Neural progenitor cell (in vitro differentiated cells): ENCODE measurements at regions not wholly inside any gene's neighbourhood (a gene's known extent, or its start where the extent isn't known, plus 50 kb on each side); places are given as distances from the start of the nearest gene placed in this dataset.

Source experiments
- DNase-seq: peaks from one replicate; pipeline ENCODE4 v3.0.0-alpha.2; 2016; ENCODE audit warnings: low spot score
- H2AFZ ChIP-seq: fragments of 200-600 bp; sonication (generic); replicated peaks from 2 replicates; pipeline ENCODE4 v1.6.1; 2016; ENCODE audit warnings: antibody characterized with exemption
- H3F3A ChIP-seq: fragments of 200-600 bp; sonication (generic); 2 replicates; pipeline ENCODE4 v1.6.1; 2016; ENCODE audit warnings: antibody characterized with exemption, low read depth
- H3K27ac ChIP-seq: fragments of 200-600 bp; sonication (generic); 2 replicates; pipeline ENCODE4 v1.5.1; 2016; ENCODE audit warnings: mild to moderate bottlenecking
- H3K27me3 ChIP-seq: fragments of 200-600 bp; sonication (generic); 2 replicates; pipeline ENCODE4 v1.6.1; 2016; ENCODE audit warnings: mild to moderate bottlenecking, moderate library complexity
- H3K36me3 ChIP-seq: fragments of 200-600 bp; sonication (generic); 2 replicates; pipeline ENCODE4 v1.5.1; 2016
- H3K4me1 ChIP-seq: fragments of 200-600 bp; sonication (generic); 2 replicates; pipeline ENCODE4 v1.6.1; 2016; ENCODE audit warnings: mixed run types
- H3K4me2 ChIP-seq: fragments of 200-600 bp; sonication (generic); 2 replicates; pipeline ENCODE4 v1.6.1; 2016
- H3K4me3 ChIP-seq: fragments of 200-600 bp; sonication (generic); 2 replicates; pipeline ENCODE4 v1.5.1; 2016
- H3K79me2 ChIP-seq: fragments of 200-600 bp; sonication (generic); 2 replicates; pipeline ENCODE4 v1.6.1; 2016; ENCODE audit warnings: low read depth
- H3K9ac ChIP-seq: fragments of 200-600 bp; sonication (generic); 2 replicates; pipeline ENCODE4 v1.6.1; 2016
- H3K9me3 ChIP-seq: fragments of 200-600 bp; sonication (generic); 2 replicates; pipeline ENCODE4 v1.5.1; 2016; ENCODE audit warnings: low read depth
- H4K20me1 ChIP-seq: fragments of 200-600 bp; sonication (generic); 2 replicates; pipeline ENCODE4 v1.6.1; 2016; ENCODE audit warnings: low read depth
- H3K27ac Mint-ChIP-seq: 3 replicates; pipeline ENCODE4 v1.8.0; 2021; ENCODE audit warnings: mixed read lengths
- H3K27me3 Mint-ChIP-seq: 2 replicates; pipeline ENCODE4 v1.8.0; 2022; ENCODE audit warnings: low read depth, mild to moderate bottlenecking, inconsistent platforms, moderate library complexity, mixed read lengths; ENCODE audit not compliant: insufficient read depth
- H3K36me3 Mint-ChIP-seq: 3 replicates; pipeline ENCODE4 v1.8.0; 2021; ENCODE audit warnings: mixed read lengths
- H3K4me1 Mint-ChIP-seq: 3 replicates; pipeline ENCODE4 v1.8.0; 2021; ENCODE audit warnings: mixed read lengths
- H3K4me3 Mint-ChIP-seq: 3 replicates; pipeline ENCODE4 v1.8.0; 2021; ENCODE audit warnings: mild to moderate bottlenecking, moderate library complexity, mixed read lengths
- H3K9me3 Mint-ChIP-seq: 3 replicates; pipeline ENCODE4 v1.8.0; 2020; ENCODE audit warnings: mixed read lengths
- EZH2 ChIP-seq: fragments of 200-600 bp; sonication (generic); IDR thresholded peaks from 2 replicates; pipeline ENCODE4 v1.6.1; 2017; ENCODE audit warnings: antibody characterized with exemption, mild to moderate bottlenecking, moderate library complexity
- EZH2phosphoT487 ChIP-seq: fragments of 200-600 bp; sonication (generic); IDR thresholded peaks from 2 replicates; pipeline ENCODE4 v1.6.1; 2017; ENCODE audit warnings: antibody characterized with exemption
- TF ChIP-seq, protein P1 (sequence below): fragments of 200-600 bp; sonication (generic); IDR thresholded peaks from 2 replicates; pipeline ENCODE4 v1.5.1; 2017; ENCODE audit warnings: antibody characterized with exemption, mild to moderate bottlenecking

GRCh38 chr2:45068571-45069140 is 59.4 kb upstream of the SIX2 start:
- no peak overlapping the region for H3K4me3 Mint-ChIP-seq
- H3K27me3 Mint-ChIP-seq: peaks cover 9% of the 10 kb centered on the region
- H3K36me3 Mint-ChIP-seq: no peaks in the 10 kb centered on the region
- no peaks in the 10 kb centered on the region for H3K9me3 ChIP-seq
- H3K27ac ChIP-seq: no peak overlapping the region
- peaks cover 46% of the 10 kb centered on the region for H3K4me1 Mint-ChIP-seq
- no peaks in the 10 kb centered on the region for H3K79me2 ChIP-seq
- peaks cover 29% of the 10 kb centered on the region for H3K4me1 ChIP-seq
- no peaks in the 10 kb centered on the region for H3K36me3 ChIP-seq
- peak overlapping the region; percentile 44 for H3K4me2 ChIP-seq
- no peaks in the 10 kb centered on the region for H3K27me3 ChIP-seq
- peak overlapping the region; percentile 4 for H3K27ac Mint-ChIP-seq
- H3K9me3 Mint-ChIP-seq: peaks cover 4% of the 10 kb centered on the region
- H2AFZ ChIP-seq: no peak overlapping the region
- H4K20me1 ChIP-seq: no peaks in the 10 kb centered on the region
- H3K9ac ChIP-seq: no peak overlapping the region
- H3F3A ChIP-seq: peaks cover 14% of the 10 kb centered on the region
- no peak for TF ChIP-seq EZH2phosphoT487
- DNase-seq: no peak
- no peak overlapping the region for H3K4me3 ChIP-seq

GRCh38 chr2:45067859-45068570 is 58.8 kb upstream of the SIX2 start:
- Histone ChIP-seq H3K79me2 (no peaks in the 10 kb centered on the region), H3K27me3 (no peaks in the 10 kb centered on the region), H3K36me3 (no peaks in the 10 kb centered on the region), H2AFZ (no peak overlapping the region), H3K9me3 (no peaks in the 10 kb centered on the region), H3K27ac (no peak overlapping the region), H3K4me1 (peaks cover 29% of the 10 kb centered on the region), H4K20me1 (no peaks in the 10 kb centered on the region), H3K4me2 (peak overlapping the region; percentile 44), H3F3A (peaks cover 14% of the 10 kb centered on the region), H3K9ac (no peak overlapping the region), H3K4me3 (no peak overlapping the region)
- H3K27ac Mint-ChIP-seq: no peak overlapping the region
- peak; percentile 63 for DNase-seq
- peaks cover 46% of the 10 kb centered on the region for H3K4me1 Mint-ChIP-seq
- H3K27me3 Mint-ChIP-seq: peaks cover 9% of the 10 kb centered on the region
- H3K4me3 Mint-ChIP-seq: no peak overlapping the region
- TF ChIP-seq EZH2phosphoT487 (no peak), EZH2 (no peak)
- TF ChIP-seq, protein P1, sequence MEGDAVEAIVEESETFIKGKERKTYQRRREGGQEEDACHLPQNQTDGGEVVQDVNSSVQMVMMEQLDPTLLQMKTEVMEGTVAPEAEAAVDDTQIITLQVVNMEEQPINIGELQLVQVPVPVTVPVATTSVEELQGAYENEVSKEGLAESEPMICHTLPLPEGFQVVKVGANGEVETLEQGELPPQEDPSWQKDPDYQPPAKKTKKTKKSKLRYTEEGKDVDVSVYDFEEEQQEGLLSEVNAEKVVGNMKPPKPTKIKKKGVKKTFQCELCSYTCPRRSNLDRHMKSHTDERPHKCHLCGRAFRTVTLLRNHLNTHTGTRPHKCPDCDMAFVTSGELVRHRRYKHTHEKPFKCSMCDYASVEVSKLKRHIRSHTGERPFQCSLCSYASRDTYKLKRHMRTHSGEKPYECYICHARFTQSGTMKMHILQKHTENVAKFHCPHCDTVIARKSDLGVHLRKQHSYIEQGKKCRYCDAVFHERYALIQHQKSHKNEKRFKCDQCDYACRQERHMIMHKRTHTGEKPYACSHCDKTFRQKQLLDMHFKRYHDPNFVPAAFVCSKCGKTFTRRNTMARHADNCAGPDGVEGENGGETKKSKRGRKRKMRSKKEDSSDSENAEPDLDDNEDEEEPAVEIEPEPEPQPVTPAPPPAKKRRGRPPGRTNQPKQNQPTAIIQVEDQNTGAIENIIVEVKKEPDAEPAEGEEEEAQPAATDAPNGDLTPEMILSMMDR: no peak
- H3K9me3 Mint-ChIP-seq: peaks cover 4% of the 10 kb centered on the region
- H3K36me3 Mint-ChIP-seq: no peaks in the 10 kb centered on the region
